ENCODE measurements at regions not wholly inside any gene's neighbourhood (a gene's known extent, or its start where the extent isn't known, plus 50 kb on each side); places are given as distances from the start of the nearest gene placed in this dataset.
"Not testable (repeated sequence)": the region's sequence is repeated elsewhere in the genome, so short reads cannot be mapped to it uniquely, and the experiment has no call there.

DNA sequence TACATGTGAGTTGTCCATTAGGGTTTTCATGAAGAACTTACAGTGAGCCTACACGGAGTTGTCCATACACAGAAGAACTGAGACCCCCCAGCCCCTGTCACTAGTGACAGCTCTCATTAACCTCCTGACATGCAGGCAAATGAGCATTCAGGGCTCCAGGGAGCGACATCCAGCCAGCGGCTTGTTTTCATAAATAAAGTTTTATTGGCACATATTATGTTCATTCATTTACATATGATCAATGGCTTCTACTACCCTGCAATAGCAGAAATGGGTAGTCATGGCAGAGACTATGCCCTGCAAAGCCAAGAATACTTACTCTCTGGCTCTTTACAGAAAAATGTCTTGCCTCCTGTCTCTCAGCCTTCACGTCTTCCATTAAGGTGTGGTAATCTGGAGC lies 553.5 kb downstream of the EDEM1 start:
- no peak for DNase-seq

GRCh38 chr3:5750091-5750490 lies 562.6 kb downstream of the EDEM1 start:
- no peak for DNase-seq

- no peak for DNase-seq
Measured at GRCh38 chr3:5750874-5751640, 563.5 kb downstream of the EDEM1 start.

GRCh38 chr3:5754602-5755001 lies 567.1 kb downstream of the EDEM1 start:
- DNase-seq, result no peak

- DNase-seq, result no peak
Measured at GRCh38 chr3:5756443-5756842, 568.9 kb downstream of the EDEM1 start.

DNA sequence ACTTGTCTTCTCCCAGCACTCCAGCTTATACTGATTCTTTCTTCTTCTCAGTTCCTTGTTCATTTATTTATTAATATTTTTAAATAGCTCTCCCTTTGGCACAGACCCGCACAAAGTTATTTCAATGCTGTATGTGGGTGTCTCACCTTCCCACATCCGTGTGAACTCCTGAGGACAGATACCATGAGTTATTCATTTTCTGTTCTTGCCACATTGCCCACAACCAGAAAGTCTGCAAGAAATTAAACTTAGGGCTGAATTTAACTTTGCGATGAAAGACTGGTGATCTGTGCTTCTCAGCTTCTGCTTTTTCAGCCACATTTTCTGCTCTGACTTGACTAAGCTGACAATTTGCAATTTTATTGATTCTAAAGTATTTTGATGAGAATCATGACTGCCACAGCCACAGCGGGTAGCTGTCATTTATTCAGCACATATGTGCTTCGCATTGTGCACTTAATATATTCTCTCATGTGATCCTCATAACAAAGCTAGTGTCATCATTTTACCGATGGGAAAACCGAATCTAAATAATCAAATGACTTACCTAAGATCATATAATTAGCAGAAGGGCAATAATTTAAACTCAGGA lies 569.8 kb downstream of the EDEM1 start:
- no peak for DNase-seq

- no peak for DNase-seq
Measured at GRCh38 chr3:5758699-5759098, 571.2 kb downstream of the EDEM1 start.

- no peak for DNase-seq
Measured at GRCh38 chr3:5762506-5762905, 575.0 kb downstream of the EDEM1 start.

- no peak for DNase-seq
Measured at GRCh38 chr3:5766848-5767247, 579.3 kb downstream of the EDEM1 start.

DNA sequence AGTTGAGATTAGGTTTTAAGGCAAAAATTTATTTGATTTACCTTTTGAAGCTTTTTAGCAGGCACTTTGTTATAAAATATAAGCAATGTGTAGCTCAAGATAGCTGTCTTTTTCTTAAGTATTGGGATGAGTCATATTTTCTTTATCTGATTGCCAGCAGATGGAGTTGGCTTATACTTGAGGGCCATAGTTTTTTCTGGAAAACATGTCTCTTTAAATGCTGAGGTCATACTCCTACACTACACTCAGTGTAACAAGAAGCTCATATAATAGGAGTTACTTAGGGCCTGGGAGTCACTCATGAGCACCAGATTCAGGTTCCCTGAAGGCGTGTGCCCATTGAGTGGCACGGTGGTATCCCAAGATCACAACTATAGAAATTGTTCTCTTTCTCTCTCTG lies 579.8 kb downstream of the EDEM1 start:
- no peak for DNase-seq

- DNase-seq, result no peak
Measured at GRCh38 chr3:5768281-5768945, 580.9 kb downstream of the EDEM1 start.

DNA sequence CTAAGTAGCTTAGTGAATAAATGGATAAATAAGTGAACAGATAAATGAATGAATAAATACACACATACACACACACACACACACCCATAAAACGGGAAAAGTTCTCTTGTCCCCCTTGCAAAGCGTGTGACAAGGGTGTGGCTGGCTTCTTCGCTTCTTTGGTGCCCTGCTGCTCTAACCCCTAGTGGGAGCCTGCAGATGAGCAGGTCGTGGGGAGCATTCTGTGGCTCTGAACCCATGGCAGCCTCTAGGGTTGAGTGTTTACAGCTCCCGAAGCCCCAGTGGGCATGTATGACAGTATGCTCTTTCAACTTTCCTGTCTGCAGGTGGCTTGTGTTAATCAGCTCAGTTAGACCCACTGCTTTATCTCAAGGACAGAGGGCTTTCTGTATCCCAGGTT lies 582.3 kb downstream of the EDEM1 start:
- DNase-seq, result no peak

DNA sequence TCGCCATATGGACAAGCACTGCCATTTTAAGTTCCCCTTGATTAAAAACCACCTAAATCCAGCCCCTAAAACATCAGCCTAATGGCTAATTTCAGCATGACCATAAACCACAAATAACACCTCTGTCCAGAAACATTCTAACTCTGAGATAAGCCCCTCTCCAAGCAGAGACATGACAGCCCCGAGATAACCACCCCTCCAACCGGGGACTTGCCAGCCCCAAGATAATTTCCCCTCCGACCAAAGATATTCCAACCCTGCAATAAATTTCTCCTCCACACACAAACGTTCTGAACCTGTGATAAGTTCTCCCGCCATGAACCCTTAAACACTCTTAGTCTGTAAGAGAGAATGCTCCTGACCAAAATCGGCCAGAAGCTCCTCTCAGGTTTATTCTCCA lies 586.8 kb downstream of the EDEM1 start:
- DNase-seq, result no peak

DNA sequence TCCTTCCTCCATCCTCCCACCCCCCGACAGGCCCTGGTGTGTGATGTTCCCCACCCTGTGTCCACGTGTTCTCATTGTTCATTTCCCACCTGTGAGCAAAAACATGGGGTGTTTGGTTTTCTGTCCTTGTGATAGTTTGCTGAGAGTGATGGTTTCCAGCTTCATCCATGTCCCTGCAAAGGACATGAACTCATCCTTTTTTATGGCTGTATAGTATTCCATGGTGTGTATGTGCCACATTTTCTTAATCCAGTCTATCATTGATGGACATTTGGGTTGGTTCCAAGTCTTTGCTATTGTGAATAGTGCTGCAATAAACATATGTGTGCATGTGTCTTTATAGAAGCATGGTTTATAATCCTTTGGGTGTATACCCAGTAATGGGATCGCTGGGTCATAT lies 587.6 kb downstream of the EDEM1 start:
- DNase-seq, result not testable (repeated sequence)

GRCh38 chr3:5784690-5785089 lies 597.2 kb downstream of the EDEM1 start:
- no peak for DNase-seq

DNA sequence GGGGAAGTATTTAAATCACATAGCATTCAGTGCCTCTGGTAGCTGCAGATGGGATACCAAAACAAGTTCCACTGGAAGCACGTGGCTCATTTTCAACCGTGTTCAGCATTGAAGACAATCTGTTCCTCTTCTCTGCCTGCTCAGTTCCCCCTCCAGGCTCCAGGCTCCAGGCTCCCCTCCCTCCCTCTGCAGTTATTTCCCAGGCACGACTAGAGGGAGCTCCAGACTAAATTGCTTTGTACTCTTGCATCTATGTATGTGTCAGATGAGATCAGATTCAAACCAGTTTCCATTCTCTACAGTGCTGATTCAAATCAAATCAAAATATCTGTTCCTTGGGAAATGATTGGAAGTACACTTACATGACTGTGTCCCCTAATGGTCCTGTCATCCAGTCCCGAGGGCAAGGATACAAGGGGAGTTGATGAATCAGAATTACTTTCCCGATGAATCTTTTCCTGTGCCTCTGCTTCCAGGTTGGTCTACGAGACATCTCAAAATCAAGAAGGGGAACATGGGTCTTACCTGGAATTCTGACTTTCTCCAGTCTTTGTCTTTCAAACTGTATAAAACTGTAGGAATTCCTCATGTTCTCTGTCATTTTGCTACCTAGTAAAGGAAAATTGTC lies 600.5 kb downstream of the EDEM1 start:
- peak in 33 of 51 donors; percentile 0 to 74 (median 20) for DNase-seq

DNA sequence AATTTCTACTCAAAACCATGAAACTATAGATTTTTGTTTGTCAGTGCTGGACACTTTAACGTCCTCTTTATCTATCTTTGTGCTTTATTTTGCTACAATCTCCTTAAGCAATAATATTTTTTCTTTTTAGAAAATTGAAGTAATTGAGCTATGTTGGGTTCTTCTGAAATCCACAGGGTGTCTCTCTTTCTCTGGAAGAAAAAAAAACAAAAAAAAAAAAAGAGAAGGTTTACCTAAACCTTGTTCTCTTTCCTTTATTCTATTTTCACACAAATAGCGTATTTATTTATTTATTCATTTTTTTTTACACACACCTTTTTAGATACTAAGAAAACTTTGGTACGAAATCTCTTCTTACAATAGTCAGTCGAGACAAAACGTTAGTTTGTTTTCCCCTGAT lies 601.0 kb downstream of the EDEM1 start:
- DNase-seq, result no peak

DNA sequence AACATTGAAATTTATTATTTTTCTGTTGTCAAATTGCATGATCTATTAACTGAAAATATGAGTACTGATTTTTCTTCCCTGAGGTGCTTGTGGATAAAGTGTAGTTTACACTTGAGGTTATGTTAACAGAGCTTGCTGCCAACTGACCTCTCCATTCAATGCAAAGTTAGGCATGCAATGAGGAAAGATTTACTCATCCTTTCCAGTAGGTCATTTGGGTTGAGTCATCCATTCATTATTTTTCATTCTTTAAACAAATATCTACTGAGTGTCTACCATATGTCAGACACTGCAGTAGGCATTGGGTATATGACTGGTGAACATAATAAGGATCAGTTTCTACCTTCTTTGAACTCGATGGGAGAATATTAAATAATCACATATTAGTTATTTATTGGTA lies 604.1 kb downstream of the EDEM1 start:
- no peak for DNase-seq

DNA sequence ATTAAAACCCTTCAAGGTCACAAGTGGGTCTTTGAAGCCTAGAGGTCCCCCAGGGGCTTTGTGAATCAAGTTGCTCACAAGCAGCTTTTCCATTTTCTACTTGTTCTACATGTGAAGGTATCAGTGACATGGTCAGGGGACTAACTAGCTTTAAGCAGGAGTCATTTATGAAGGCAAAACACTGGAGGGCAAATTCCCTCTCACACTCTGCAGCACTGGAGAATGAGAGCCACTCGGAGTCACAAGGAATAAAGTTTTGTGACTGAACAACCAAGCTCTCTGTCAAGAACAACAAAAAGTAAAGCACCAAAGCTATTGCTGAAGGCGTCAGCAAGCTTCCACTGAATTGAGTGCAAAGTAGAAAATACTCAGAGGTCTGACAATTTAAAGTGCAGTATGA lies 609.0 kb downstream of the EDEM1 start:
- no peak for DNase-seq

DNA sequence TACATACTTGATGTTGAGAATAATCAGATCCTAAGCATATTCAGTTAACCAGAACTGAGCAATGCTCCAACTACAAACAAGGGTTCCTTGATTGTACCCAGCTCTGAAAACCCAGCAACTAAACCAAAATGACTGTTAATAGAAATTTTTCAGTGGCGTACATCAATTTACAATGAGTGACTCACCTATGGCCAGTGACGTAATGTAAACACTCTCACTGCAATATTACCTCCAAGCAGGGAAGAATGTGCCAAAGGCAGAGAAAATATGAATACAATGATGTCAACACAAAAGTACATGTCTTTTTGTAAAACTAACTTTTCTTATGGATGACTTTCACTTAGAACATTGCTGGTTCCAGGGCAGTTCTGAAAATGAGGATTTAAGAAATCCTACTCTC lies 611.3 kb downstream of the EDEM1 start:
- DNase-seq, result no peak

DNA sequence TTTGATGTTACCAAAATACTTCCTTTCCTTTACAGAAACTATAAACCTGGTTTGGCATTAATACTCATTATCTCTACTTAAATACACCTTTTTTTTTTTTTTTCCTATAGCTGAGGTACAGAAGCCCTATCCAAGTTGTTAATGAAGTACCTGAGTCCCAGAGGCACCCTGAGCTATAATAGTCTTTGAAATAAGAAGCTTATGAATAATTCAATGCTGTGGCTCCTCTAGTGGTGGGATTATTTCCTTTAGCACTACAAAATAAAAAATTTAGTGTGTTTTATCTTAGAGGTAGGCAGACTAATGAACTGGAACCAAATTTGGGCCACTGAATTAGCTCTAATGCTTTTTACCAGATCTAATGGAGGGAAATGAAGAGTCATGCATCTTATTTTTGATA lies 611.9 kb downstream of the EDEM1 start:
- DNase-seq, result no peak

DNA sequence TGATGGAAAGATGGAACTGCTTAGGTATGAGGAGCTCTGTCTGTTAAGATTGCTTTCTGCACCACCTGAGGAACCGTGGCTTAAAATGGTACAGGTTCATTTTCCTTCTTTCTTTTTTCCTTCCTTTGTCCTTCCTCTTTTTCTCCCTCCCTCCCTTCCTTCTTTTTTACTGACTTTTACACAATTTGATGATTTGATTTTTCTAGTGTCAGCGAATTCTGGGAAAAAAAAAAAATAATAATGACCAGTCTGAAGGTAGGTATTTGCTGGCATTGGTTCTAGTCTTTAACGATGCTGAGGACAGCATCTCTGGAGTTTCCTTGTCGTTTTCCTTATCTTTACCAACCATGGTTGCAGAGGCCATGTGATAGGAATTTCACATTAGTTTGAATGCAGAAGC lies 613.5 kb downstream of the EDEM1 start:
- DNase-seq, result no peak

GRCh38 chr3:5806192-5806591 lies 618.7 kb downstream of the EDEM1 start:
- no peak for DNase-seq

Data from hypothalamus (tissue), 51 donors.